ENCODE measurements at regions not wholly inside any gene's neighbourhood (a gene's known extent, or its start where the extent isn't known, plus 50 kb on each side); places are given as distances from the start of the nearest gene placed in this dataset.

- DNase-seq: no peak
These were observed 67.0 kb upstream of the AMPD3 start for GRCh38 chr11:10388101-10388500.

- no peak for DNase-seq
These were observed 66.5 kb upstream of the AMPD3 start for GRCh38 chr11:10388574-10388973.

- no peak for DNase-seq
These were observed 64.7 kb upstream of the AMPD3 start for GRCh38 chr11:10390375-10390774.

- DNase-seq: no peak
These were observed 62.7 kb upstream of the AMPD3 start for GRCh38 chr11:10392095-10393079.

GRCh38 chr11:10394229-10395101 lies 60.6 kb upstream of the AMPD3 start:
- DNase-seq: no peak

- DNase-seq: no peak
These were observed 59.7 kb upstream of the AMPD3 start for GRCh38 chr11:10395166-10395897.

- DNase-seq: no peak
These were observed 58.3 kb upstream of the AMPD3 start for GRCh38 chr11:10396771-10397170.

GRCh38 chr11:10397226-10397987 lies 57.7 kb upstream of the AMPD3 start:
- no peak for DNase-seq

GRCh38 chr11:10398525-10398924 lies 56.5 kb upstream of the AMPD3 start:
- DNase-seq: no peak

GRCh38 chr11:10400856-10401255 lies 54.2 kb upstream of the AMPD3 start:
- DNase-seq: no peak

- no peak for DNase-seq
These were observed 53.8 kb upstream of the AMPD3 start for GRCh38 chr11:10401256-10401655.

- no peak for DNase-seq
These were observed 53.2 kb upstream of the AMPD3 start for GRCh38 chr11:10401696-10402392.
